ENCODE measurements at regions not wholly inside any gene's neighbourhood (a gene's known extent, or its start where the extent isn't known, plus 50 kb on each side); places are given as distances from the start of the nearest gene placed in this dataset.

- Histone ChIP-seq H3K9me1 (replicated peaks; ENCODE audit: control insufficient read depth, extremely low read depth, insufficient read depth, low read length) (no peaks in the 10 kb centered on the region), H3K4me3 (replicated peaks in 1 of 3; ENCODE audit: insufficient read depth in 1 of 3, low read depth in 1 of 3, low read length in 3 of 3) (no peak overlapping the region), H3K27me3 (ENCODE audit: control insufficient read depth in 2 of 2, insufficient read depth in 2 of 2, low read length in 2 of 2) (no peaks in the 10 kb centered on the region), H3K36me3 (ENCODE audit: control insufficient read depth in 2 of 2, extremely low read depth in 1 of 2, insufficient read depth in 2 of 2, low read length in 2 of 2) (no peaks in the 10 kb centered on the region), H4K20me1 (replicated peaks; ENCODE audit: control insufficient read depth, extremely low read depth, insufficient read depth, low read length) (no peaks in the 10 kb centered on the region), H3K9ac (replicated peaks; ENCODE audit: extremely low read depth, insufficient read depth, low read length) (no peak overlapping the region), H3K9me3 (replicated peaks; ENCODE audit: control insufficient read depth, insufficient read depth, low read length) (no peaks in the 10 kb centered on the region), H3K79me2 (ENCODE audit: control insufficient read depth, insufficient read depth, low read length) (no peaks in the 10 kb centered on the region), H3K4me1 (ENCODE audit: control insufficient read depth, extremely low read depth, insufficient read depth, low read length) (no peaks in the 10 kb centered on the region), H3K4me2 (ENCODE audit: insufficient read depth, low read length) (no peak overlapping the region), H3K27ac (ENCODE audit: insufficient read depth, low read depth, low read length) (no peak overlapping the region), H2AFZ (ENCODE audit: low read depth, low read length) (no peak overlapping the region)
- ChIA-PET CTCF (no interaction called here), POLR2A (no interaction called here)
- dilution Hi-C loops (cut with MboI; ENCODE audit: extremely low pct_ligation_motif_present, low sequenced_read_pairs) (no loop called here), intact Hi-C loops (cut with micrococcal nuclease) (no loop called here)
- FAIRE-seq (no peak), DNase-seq (ENCODE audit: low read depth, low spot score) (no peak)
- no TSS peak for BruUV-seq (replicated peaks)
- TF ChIP-seq JUN (IDR thresholded peaks at IDR 0.05; ENCODE audit: borderline replicate concordance, insufficient read depth, insufficient read length, low read depth) (no peak), POLR2AphosphoS5 (IDR thresholded peaks at IDR 0.05; ENCODE audit: insufficient read depth, low read depth, low read length) (no peak), EZH2 (IDR thresholded peaks at IDR 0.05; ENCODE audit: borderline replicate concordance, low read depth, low read length, severe bottlenecking) (no peak), MAX (IDR thresholded peaks at IDR 0.05; ENCODE audit: insufficient read depth, insufficient read length) (no peak), FOS (IDR thresholded peaks at IDR 0.05; ENCODE audit: borderline replicate concordance, insufficient read depth, low read length) (no peak), GATA2 (IDR thresholded peaks at IDR 0.05; ENCODE audit: insufficient read depth, insufficient read length, low read depth, low read length) (no peak), MYC (IDR thresholded peaks at IDR 0.05; ENCODE audit: low read depth, low read length) (no peak), POLR2A (IDR thresholded peaks at IDR 0.05; ENCODE audit: low read depth, low read length) (no peak), CTCF (IDR thresholded peaks at IDR 0.05; ENCODE audit: extremely low read depth in 1 of 2, insufficient read depth in 1 of 2, low read depth in 1 of 2, low read length in 2 of 2) (no peak)
Measured at GRCh38 chr3:182462152-182462551, 331.2 kb upstream of the ATP11B start.
